Uterus (tissue), 3 donors: ENCODE measurements at regions not wholly inside any gene's neighbourhood (a gene's known extent, or its start where the extent isn't known, plus 50 kb on each side); places are given as distances from the start of the nearest gene placed in this dataset.

ENCODE experiments used
- DNase-seq, 2 donors: peaks; one replicate each; pipeline ENCODE4 v3.0.0-alpha.2; 2019 to 2020
- H3K27ac ChIP-seq, 2 donors: fragments of 200-600 bp; sonication (generic); 1 replicate in 1 of 2; 2 replicates in 1 of 2; pipeline ENCODE4 v1.5.1; 2016 to 2018
- H3K27me3 ChIP-seq, 2 donors: fragments of 200-600 bp; sonication (generic); one replicate each; pipeline ENCODE4 v1.5.1; 2018 to 2019; ENCODE audit warnings: control low read depth in 1 of 2
- H3K36me3 ChIP-seq, 2 donors: fragments of 200-600 bp; sonication (generic); one replicate each; pipeline ENCODE4 v1.5.1; 2019; ENCODE audit warnings: control low read depth in 1 of 2
- H3K4me1 ChIP-seq, 2 donors: fragments of 200-600 bp; sonication (generic); one replicate each; pipeline ENCODE4 v1.5.1; 2018 to 2019; ENCODE audit warnings: control low read depth in 1 of 2
- H3K4me3 ChIP-seq, 2 donors: fragments of 200-600 bp; sonication (generic); 1 replicate in 1 of 2; 2 replicates in 1 of 2; pipeline ENCODE4 v1.5.1; 2018 to 2019; ENCODE audit warnings: mild to moderate bottlenecking in 1 of 2
- H3K9me3 ChIP-seq, 2 donors: fragments of 200-600 bp; sonication (generic); one replicate each; pipeline ENCODE4 v1.5.1; 2019; ENCODE audit warnings: control low read depth in 1 of 2
- POLR2A ChIP-seq, 2 donors: fragments of 450-650 bp; IDR thresholded peaks; one replicate each; pipeline ENCODE4 v1.6.1; 2016; ENCODE audit warnings: antibody characterized with exemption in 2 of 2, mild to moderate bottlenecking in 1 of 2, moderate library complexity in 1 of 2
- intact Hi-C: fragments of 100-400 bp; cut with DNase I; formaldehyde crosslinking; loops from one replicate; pipeline ENCODE4 v1.15.1; 2023; ENCODE audit warnings: low total_unique reads
- TF ChIP-seq, protein P1 (sequence below), 4 experiments: fragments of 200-600 bp in 2 of 4; fragments of 450-650 bp in 2 of 4; sonication (generic) in 2 of 4; IDR thresholded peaks; one replicate each; pipeline ENCODE4 v1.5.1; 2016 to 2019; ENCODE audit warnings: antibody characterized with exemption in 4 of 4, mild to moderate bottlenecking in 2 of 4, moderate library complexity in 1 of 4
- donor health status: DM: yes; HTN: yes; CAD: no.

DNA sequence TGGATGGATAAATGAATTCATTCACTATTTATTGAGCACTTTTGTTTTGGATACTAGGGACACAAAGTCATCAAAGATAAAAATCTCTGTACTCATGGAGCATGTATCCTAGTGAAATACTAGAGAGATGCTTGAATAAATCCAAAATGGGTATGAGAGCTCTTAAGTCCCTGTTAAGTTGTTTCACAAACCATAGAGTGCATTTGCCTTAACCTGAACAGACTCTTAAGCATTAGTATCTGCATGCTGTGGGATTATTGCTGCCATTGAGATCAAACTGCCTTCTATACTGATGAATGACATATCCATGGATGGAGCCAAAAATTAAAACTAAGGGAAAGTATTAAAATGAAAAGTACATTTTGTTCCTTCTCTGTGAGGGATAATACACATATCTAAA is 206.5 kb upstream of the KRR1 start:
- intact Hi-C loops, result no loop called here
- Histone ChIP-seq H3K27ac (no peak overlapping the region), H3K4me3 (no peak overlapping the region), H3K36me3 (no peaks in the 10 kb centered on the region), H3K4me1 (peaks cover 0 to 12% of the 10 kb centered on the region in 2 donors), H3K27me3 (no peaks in the 10 kb centered on the region), H3K9me3 (no peaks in the 10 kb centered on the region)
- TF ChIP-seq POLR2A (IDR thresholded peaks at IDR 0.05), result no peak
- TF ChIP-seq, protein P1, sequence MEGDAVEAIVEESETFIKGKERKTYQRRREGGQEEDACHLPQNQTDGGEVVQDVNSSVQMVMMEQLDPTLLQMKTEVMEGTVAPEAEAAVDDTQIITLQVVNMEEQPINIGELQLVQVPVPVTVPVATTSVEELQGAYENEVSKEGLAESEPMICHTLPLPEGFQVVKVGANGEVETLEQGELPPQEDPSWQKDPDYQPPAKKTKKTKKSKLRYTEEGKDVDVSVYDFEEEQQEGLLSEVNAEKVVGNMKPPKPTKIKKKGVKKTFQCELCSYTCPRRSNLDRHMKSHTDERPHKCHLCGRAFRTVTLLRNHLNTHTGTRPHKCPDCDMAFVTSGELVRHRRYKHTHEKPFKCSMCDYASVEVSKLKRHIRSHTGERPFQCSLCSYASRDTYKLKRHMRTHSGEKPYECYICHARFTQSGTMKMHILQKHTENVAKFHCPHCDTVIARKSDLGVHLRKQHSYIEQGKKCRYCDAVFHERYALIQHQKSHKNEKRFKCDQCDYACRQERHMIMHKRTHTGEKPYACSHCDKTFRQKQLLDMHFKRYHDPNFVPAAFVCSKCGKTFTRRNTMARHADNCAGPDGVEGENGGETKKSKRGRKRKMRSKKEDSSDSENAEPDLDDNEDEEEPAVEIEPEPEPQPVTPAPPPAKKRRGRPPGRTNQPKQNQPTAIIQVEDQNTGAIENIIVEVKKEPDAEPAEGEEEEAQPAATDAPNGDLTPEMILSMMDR (IDR thresholded peaks at IDR 0.05), result no peak
- no peak for DNase-seq

DNA sequence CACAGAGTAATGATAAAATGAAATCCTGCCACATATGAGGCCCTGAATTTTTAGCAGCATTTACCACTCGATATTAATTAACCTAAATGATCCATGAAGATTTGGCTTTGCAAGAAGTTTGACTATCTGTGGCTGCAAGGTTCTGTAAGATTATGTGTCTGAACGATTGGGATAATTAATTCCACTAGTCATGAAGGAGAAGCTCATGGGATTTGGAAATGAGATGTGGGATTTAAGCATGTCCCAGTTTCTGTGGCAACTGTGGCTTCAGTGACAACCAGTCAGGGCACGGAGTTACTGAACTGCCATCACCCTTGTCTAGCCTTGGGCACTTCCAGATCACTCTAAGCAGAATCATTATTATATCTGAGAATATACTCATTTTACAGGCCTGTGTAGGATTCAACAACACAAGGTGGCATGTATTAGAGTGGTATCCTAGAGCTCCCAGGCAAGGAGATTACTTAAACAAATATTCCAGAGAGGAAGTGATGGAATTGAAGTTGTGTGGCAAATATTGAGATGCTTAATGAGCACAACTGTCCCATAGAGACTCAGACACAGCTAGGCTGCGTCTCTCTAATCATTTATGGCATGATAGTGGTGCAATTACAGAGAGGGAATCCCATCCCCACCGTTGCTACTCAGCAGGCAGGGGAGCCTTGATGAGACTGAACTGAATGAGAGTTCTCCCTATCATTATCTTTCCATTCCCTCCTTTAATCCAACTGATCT is 205.0 kb upstream of the KRR1 start:
- DNase-seq, result no peak
- Histone ChIP-seq H3K9me3 (no peaks in the 10 kb centered on the region), H3K4me1 (peaks cover 0 to 2% of the 10 kb centered on the region in 2 donors), H3K36me3 (no peaks in the 10 kb centered on the region), H3K27ac (no peak overlapping the region), H3K27me3 (no peaks in the 10 kb centered on the region), H3K4me3 (no peak overlapping the region)
- intact Hi-C loops, result no loop called here
- no peak for TF ChIP-seq POLR2A (IDR thresholded peaks at IDR 0.05)
- TF ChIP-seq, protein P1 (IDR thresholded peaks at IDR 0.05), result no peak

DNA sequence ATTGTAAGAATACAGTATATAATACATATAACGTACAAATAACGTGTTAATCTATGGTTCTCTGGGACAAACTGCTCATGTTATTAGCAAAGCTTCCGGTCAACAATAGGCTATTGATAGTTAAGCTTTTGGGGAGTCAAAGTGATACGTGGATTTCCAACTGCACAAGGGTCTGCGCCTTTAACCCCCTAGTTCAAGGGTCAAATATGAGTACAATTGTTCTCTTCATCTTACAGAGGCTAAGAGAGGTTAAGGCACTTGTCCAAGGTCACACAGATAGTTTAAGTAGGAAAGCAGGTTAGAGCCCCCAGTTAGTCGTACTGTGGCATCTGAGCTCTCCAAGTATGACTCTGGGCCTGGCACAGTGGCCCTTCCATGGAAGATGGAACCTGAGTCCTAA is 204.3 kb upstream of the KRR1 start:
- intact Hi-C loops, result no loop called here
- TF ChIP-seq, protein P1 (IDR thresholded peaks at IDR 0.05), result no peak
- TF ChIP-seq POLR2A (IDR thresholded peaks at IDR 0.05), result no peak
- no peak overlapping the region for H3K4me3 ChIP-seq
- no peaks in the 10 kb centered on the region for H3K9me3 ChIP-seq
- H3K4me1 ChIP-seq, result no peaks in the 10 kb centered on the region
- H3K27me3 ChIP-seq, result no peaks in the 10 kb centered on the region
- H3K27ac ChIP-seq, result no peak overlapping the region
- no peaks in the 10 kb centered on the region for H3K36me3 ChIP-seq
- DNase-seq, result no peak

DNA sequence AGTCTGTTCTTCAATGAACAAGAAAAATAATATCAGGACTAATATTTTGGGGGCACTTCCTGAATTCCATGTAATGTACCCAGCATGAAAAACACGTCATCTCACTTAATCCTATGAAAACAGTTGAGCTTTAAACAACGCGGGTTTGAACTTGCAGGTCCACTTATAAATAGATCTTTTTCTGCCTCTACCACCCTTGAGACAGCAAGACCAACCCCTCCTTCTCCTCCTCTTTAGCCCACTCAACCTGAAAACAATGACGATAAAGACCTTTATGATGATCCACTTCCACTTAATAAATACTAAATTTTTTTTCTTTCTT is 203.9 kb upstream of the KRR1 start:
- DNase-seq, result no peak
- Histone ChIP-seq H3K4me1 (no peaks in the 10 kb centered on the region), H3K36me3 (no peaks in the 10 kb centered on the region), H3K9me3 (no peaks in the 10 kb centered on the region), H3K4me3 (no peak overlapping the region), H3K27ac (no peak overlapping the region), H3K27me3 (no peaks in the 10 kb centered on the region)
- TF ChIP-seq POLR2A (IDR thresholded peaks at IDR 0.05), result no peak
- TF ChIP-seq, protein P1 (IDR thresholded peaks at IDR 0.05), result no peak
- intact Hi-C loops, result no loop called here

DNA sequence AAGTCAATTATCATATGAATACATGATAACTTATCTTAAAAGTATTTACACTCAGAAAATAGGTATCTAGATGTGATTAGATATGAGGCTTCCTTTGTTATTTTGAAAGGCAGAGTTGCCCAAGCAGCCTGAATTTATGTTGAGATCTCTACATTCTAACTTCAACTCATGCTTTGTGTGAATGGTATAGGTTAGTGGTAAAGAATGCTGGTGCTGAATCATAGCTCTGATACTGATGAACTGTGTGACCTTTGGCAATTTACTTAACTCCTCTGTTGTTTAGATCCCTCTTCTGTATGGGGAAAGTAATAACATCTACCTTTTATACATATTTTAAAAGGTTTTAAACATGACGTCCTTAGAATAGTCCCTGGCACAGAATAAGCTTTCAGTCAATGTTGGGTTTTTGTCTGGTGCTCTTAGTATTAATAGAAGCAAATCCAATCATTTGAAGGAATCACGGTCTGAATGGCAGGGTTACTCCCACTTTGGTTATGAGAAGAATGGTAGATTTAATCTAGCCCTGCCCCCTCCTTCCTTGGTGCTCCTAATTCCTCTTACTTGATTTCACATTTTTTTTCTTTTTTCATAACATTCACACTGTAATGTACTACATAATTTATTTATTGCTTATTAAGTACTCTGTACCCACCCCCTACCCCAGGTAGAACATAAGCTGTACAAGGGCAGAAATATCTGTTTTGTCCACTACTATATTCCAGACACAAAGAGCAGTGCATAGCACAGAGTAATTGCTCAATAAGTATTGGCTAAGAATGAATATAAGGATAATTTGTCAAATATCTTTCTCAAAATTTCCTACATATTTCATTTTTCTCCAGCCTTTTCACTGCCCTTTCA is 203.3 kb upstream of the KRR1 start:
- Histone ChIP-seq H3K4me1 (no peaks in the 10 kb centered on the region), H3K27ac (no peak overlapping the region), H3K27me3 (no peaks in the 10 kb centered on the region), H3K9me3 (no peaks in the 10 kb centered on the region), H3K4me3 (no peak overlapping the region), H3K36me3 (no peaks in the 10 kb centered on the region)
- no peak for DNase-seq
- TF ChIP-seq POLR2A (IDR thresholded peaks at IDR 0.05), result no peak
- TF ChIP-seq, protein P1 (IDR thresholded peaks at IDR 0.05), result no peak
- intact Hi-C loops, result no loop called here
